ENCODE measurements at regions not wholly inside any gene's neighbourhood (a gene's known extent, or its start where the extent isn't known, plus 50 kb on each side); places are given as distances from the start of the nearest gene placed in this dataset.

DNA sequence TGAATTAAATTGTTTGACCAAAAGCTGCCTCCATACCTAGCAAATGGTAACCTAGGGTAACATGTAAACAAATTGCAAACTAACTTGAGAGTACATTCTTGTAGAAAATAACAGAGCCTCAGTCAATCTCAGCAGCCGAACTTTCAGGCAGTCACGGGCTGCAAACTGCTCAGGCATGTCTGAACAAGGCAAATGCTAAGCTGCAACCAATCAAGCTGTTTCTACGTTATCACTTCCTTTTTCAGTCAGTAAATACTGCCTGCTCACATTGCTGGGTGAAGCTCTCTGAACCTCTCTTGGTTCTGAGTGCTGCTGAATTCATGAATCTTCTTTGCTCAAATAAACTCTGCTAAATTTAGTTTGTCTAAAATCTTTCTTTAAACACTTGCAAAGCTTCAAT, 1212.4 kb downstream of the SORCS1 start:
- TF ChIP-seq, protein P1, sequence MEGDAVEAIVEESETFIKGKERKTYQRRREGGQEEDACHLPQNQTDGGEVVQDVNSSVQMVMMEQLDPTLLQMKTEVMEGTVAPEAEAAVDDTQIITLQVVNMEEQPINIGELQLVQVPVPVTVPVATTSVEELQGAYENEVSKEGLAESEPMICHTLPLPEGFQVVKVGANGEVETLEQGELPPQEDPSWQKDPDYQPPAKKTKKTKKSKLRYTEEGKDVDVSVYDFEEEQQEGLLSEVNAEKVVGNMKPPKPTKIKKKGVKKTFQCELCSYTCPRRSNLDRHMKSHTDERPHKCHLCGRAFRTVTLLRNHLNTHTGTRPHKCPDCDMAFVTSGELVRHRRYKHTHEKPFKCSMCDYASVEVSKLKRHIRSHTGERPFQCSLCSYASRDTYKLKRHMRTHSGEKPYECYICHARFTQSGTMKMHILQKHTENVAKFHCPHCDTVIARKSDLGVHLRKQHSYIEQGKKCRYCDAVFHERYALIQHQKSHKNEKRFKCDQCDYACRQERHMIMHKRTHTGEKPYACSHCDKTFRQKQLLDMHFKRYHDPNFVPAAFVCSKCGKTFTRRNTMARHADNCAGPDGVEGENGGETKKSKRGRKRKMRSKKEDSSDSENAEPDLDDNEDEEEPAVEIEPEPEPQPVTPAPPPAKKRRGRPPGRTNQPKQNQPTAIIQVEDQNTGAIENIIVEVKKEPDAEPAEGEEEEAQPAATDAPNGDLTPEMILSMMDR (IDR thresholded peaks at IDR 0.05) = no peak
- TF ChIP-seq POLR2A (IDR thresholded peaks at IDR 0.05) (no peak), POLR2AphosphoS5 (IDR thresholded peaks at IDR 0.05) (peak; percentile 7)
